Stimulated activated naive CD8-positive, alpha-beta T cell treated with anti-CD3 and anti-CD28 coated beads, Interleukin-15, Interleukin-2, amounts not matched to agents 100 U/mL and 50 U/mL, for 24 hours (primary cell): ENCODE measurements at regions not wholly inside any gene's neighbourhood (a gene's known extent, or its start where the extent isn't known, plus 50 kb on each side); places are given as distances from the start of the nearest gene placed in this dataset.
"Not testable (repeated sequence)": the region's sequence is repeated elsewhere in the genome, so short reads cannot be mapped to it uniquely, and the experiment has no call there.

Experiments
- ATAC-seq: fragments of 150-1000 bp; cut with Tn5 transposase; one replicate; pipeline ENCODE4 v1.10.0; 2021
- DNase-seq: peaks from one replicate; pipeline ENCODE4 v3.0.0; 2021

GRCh38 chr9:102941868-102942267 lies 53.3 kb upstream of the CYLC2 start:
- DNase-seq (no peak), ATAC-seq (no peak)

GRCh38 chr9:102922526-102922925 lies 72.6 kb upstream of the CYLC2 start:
- no peak for ATAC-seq
- no peak for DNase-seq

GRCh38 chr9:102911185-102911584 lies 83.9 kb upstream of the CYLC2 start:
- no peak for ATAC-seq
- DNase-seq: no peak

GRCh38 chr9:102905795-102906194 lies 89.3 kb upstream of the CYLC2 start:
- not testable (repeated sequence) for ATAC-seq, DNase-seq

GRCh38 chr9:102892025-102892424 lies 103.1 kb upstream of the CYLC2 start:
- no peak for ATAC-seq
- DNase-seq: no peak

GRCh38 chr9:102888747-102889146 lies 106.4 kb upstream of the CYLC2 start:
- not testable (repeated sequence) for ATAC-seq, DNase-seq

- ATAC-seq (no peak), DNase-seq (no peak)
These were observed 119.4 kb upstream of the CYLC2 start for GRCh38 chr9:102875687-102876086.

- no peak for DNase-seq
These were observed 127.6 kb upstream of the CYLC2 start for GRCh38 chr9:102867488-102867887.

GRCh38 chr9:102862478-102862877 lies 132.7 kb upstream of the CYLC2 start:
- ATAC-seq (no peak), DNase-seq (no peak)

More at GRCh38 chr9:102867488-102867887, 127.6 kb upstream of the CYLC2 start:
- ATAC-seq: no peak

- ATAC-seq (no peak), DNase-seq (no peak)
These were observed 139.5 kb upstream of the CYLC2 start for GRCh38 chr9:102855641-102856040.

GRCh38 chr9:102845827-102846371 lies 149.2 kb upstream of the CYLC2 start:
- no peak for ATAC-seq
- DNase-seq: no peak

- DNase-seq (no peak), ATAC-seq (no peak)
These were observed 150.4 kb upstream of the CYLC2 start for GRCh38 chr9:102844716-102845115.

- ATAC-seq (no peak), DNase-seq (no peak)
These were observed 152.7 kb upstream of the CYLC2 start for GRCh38 chr9:102842423-102842822.

- no peak for ATAC-seq
- no peak for DNase-seq
These were observed 153.8 kb upstream of the CYLC2 start for GRCh38 chr9:102841376-102841775.

- no peak for DNase-seq
- no peak for ATAC-seq
These were observed 154.8 kb upstream of the CYLC2 start for GRCh38 chr9:102840335-102840734.

- DNase-seq (no peak), ATAC-seq (no peak)
These were observed 162.3 kb upstream of the CYLC2 start for GRCh38 chr9:102832814-102833213.

GRCh38 chr9:102796244-102796643 lies 198.9 kb upstream of the CYLC2 start:
- no peak for ATAC-seq
- DNase-seq: no peak

GRCh38 chr9:102795532-102795931 lies 199.6 kb upstream of the CYLC2 start:
- no peak for ATAC-seq

GRCh38 chr9:102779356-102779755 lies 215.8 kb upstream of the CYLC2 start:
- ATAC-seq (no peak), DNase-seq (no peak)

More at GRCh38 chr9:102795532-102795931, 199.6 kb upstream of the CYLC2 start:
- DNase-seq: no peak

GRCh38 chr9:102778746-102779145 lies 216.4 kb upstream of the CYLC2 start:
- no peak for DNase-seq
- no peak for ATAC-seq

GRCh38 chr9:102770704-102771103 lies 224.4 kb upstream of the CYLC2 start:
- no peak for ATAC-seq

GRCh38 chr9:102769307-102769706 lies 225.8 kb upstream of the CYLC2 start:
- no peak for DNase-seq
- ATAC-seq: no peak

More at GRCh38 chr9:102770704-102771103, 224.4 kb upstream of the CYLC2 start:
- DNase-seq: no peak

GRCh38 chr9:102768002-102768401 lies 227.1 kb upstream of the CYLC2 start:
- no peak for ATAC-seq
- no peak for DNase-seq

GRCh38 chr9:102767076-102767475 lies 228.1 kb upstream of the CYLC2 start:
- no peak for DNase-seq
- no peak for ATAC-seq

- ATAC-seq: no peak
These were observed 254.6 kb upstream of the CYLC2 start for GRCh38 chr9:102740578-102740977.

More at GRCh38 chr9:102740578-102740977, 254.6 kb upstream of the CYLC2 start:
- DNase-seq: no peak
